ENCODE measurements at regions not wholly inside any gene's neighbourhood (a gene's known extent, or its start where the extent isn't known, plus 50 kb on each side); places are given as distances from the start of the nearest gene placed in this dataset.

DNA sequence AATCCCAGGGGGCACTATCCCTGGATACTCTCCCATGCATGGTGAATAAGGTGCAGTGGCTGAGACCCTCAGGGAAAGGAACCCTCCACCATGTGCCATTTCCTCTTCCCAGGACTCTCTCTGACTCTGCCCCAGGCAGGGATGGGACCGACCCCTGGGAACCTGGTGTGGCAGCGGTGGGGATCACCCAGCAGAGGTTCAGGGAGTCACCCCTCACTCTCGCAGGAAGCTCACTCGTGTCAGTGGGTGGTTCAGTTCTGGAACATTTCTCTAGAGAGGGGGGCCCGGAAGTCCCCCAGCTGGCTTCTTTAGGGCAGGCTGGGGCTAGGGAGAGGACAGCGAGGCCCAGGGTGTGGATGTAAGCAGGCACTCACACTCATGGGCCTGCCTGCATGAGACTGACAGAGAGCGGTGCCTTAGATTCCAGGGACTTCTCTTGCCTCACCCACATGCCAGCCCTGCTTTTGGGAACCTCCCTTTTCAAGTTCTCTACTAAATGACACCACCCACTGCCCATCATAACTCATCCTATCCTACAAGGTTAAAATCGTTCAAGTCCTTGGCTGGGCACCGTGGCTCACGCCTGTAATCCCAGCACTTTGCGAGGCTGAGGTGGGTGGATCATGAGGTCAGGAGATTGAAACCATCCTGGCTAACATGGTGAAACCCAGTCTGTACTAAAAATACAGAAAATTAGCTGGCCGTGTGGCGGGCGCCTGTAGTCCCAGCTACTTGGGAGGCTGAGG is 109.7 kb upstream of the SDK2 start:
- no peak for DNase-seq (ENCODE audit: low read depth in 1 of 2, low spot score in 1 of 2)

DNA sequence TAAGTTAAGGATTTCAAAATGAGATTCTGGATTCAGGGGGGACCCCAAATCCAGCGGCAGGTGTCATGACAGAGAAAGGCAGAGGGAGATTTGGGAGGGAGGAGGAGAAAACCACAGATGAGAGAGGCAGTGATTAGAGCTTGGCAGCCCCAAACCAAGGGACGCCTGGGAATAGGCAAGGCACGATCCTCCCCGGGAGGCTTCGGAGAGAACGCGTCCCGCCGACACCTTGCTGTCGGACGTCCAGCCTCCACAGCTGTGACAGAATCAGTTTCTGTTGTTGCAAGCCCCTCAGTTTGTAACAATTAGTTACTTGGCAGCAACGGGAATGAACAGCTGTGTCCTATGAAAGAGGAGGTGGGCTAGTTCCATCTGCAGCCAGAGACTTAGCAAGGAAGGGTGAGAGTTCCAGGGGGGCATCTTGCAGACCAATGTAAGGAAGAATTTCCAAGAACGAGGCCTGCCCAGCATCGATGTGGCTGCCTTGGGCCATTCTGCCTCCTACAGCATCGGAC is 110.7 kb upstream of the SDK2 start:
- no peak for DNase-seq (ENCODE audit: low read depth in 1 of 2, low spot score in 1 of 2)

DNA sequence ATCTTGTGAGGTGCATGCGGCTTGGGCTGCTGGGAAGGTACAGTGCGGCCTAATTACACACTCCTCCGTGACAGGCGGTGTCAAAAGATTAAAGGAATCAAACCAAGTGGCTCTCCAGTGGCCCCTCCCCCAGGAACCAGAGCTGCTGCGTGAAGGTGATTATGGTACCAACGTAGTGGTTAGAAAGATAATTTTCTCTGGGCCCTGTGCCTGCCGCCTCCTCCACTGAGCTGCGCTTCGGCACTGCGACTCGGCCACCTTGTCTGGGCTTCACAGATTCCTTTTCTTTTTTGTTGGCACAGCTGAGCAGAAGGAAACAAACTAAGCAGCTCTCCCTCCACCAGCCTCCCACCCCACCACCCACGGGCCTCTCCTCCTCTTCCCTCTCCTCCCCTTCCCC is 113.2 kb upstream of the SDK2 start:
- no peak for DNase-seq (ENCODE audit: low read depth in 1 of 2, low spot score in 1 of 2)

DNA sequence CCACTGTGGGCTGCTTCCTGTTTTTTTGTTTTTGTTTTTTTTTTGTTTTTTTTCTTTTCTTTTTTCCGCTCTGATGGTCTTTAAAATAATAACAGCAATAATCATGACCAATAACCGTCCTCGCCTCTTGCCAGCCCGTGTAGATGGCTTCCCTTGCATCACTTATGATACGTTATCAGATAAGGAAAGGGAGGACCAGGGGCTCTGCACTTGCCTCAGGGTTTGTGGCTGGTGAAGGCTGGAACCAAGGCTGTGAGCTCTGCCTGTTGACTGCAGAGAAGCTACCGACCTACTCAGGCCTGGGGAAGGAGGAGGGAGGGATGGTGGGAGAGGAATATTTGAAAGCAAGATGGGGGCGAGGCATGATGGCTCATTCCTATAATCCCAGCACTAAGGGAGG is 114.0 kb upstream of the SDK2 start:
- no peak for DNase-seq (ENCODE audit: low read depth in 1 of 2, low spot score in 1 of 2)

DNA sequence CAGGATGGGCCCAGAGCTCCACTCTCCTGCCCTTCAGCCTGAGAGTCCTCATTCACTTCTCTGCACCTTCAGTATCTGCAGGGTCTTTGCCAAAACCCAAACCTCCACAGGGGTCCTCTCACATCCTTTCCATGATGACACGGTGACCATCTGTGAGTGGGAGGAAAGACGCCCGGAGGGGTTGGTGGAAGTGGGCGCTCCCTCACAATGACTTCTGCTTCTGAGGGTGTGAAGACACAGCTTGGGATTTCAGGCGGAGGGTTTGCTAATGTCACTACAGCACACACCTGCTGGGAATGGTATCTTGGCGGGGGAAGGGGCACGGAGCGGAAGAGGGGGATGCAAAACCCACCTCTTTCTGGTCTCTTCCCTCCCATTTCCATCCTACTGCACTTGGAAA is 115.1 kb upstream of the SDK2 start:
- DNase-seq (ENCODE audit: low read depth in 1 of 2, low spot score in 1 of 2), result no peak

DNA sequence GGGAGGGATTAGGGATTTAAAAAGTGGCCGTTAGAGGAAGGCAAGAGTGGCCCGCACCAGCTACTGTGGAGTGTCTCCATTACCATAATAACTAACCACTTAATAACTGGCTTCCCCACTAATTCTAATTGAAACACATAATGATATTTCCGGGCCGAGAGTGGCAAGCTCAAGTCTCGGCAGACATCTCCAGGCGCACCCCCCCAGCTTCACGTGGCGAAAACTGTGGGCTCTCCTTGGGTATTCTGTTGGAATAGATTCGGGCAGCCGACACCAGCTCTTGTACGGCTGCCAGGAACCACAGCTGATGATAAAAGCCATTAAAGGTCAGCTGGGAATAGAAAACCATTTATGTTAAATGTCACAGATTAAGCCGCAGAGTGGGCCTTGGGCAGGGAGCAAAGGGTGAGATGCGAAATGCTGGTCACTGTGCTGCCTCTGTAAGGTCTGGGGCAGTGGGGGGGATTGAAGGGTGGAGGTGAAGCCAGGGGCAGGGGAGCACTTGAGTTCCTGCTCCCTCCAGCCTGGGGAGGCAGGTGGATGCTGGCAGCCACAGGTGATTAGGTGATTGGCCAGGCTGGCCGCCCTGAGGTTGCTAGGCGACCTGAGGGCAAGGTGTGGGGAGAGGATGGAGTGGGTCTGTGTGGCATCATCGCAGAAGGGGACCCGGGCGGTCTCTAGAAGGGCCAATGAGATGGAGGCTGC is 115.6 kb upstream of the SDK2 start:
- no peak for DNase-seq (ENCODE audit: low read depth in 1 of 2, low spot score in 1 of 2)

DNA sequence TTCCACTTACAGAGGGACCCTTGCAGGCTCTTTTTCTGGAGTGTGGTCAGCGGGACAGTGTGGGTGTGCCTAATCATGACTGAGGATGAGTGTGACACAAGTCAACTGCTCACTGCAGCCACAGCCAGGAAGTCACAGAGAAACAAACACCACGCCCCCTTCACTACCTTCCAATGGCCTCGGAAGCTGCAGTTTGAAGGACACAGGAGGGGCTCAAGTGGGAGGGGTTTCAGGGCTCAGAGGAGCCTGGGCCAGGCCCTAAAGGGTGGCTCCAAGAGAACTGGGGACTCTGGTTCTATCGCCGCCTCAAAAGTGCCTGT is 116.2 kb upstream of the SDK2 start:
- no peak for DNase-seq (ENCODE audit: low read depth in 1 of 2, low spot score in 1 of 2)

DNA sequence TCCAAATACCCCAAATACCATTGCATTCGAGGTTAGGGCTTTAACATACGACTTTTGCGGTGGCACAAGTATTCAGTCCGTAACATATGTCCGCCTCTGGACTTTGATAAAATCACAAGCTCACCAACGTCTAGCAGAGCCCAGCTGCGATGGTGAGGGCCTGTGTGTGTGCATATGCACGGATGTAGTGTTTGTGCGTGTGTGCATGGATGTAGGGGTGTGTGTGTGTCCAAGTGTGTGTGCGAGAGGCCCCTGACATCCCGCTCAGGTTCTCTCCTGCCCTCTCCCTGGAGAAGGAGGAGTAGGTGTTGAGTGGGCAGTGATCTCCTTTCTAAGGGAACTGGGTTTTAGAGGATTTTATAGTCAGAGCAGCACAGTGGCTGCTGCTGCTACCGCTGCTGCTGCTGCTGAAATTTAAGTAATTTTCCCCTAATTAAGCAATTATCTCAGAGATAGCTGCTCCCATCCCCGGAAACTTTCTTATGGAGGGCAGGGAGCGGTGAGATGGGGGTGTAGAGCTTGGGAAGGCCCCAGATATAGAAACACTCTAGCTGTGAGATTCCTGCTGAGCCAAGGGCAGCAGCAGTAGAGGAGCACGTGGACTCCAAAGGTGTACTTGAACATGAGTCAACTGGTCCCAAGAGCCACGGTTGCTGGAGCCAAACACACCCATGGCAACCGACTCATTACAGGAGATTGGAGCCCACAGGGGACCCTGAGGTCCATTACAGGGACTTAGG is 121.7 kb upstream of the SDK2 start:
- no peak for DNase-seq (ENCODE audit: low read depth in 1 of 2, low spot score in 1 of 2)

DNA sequence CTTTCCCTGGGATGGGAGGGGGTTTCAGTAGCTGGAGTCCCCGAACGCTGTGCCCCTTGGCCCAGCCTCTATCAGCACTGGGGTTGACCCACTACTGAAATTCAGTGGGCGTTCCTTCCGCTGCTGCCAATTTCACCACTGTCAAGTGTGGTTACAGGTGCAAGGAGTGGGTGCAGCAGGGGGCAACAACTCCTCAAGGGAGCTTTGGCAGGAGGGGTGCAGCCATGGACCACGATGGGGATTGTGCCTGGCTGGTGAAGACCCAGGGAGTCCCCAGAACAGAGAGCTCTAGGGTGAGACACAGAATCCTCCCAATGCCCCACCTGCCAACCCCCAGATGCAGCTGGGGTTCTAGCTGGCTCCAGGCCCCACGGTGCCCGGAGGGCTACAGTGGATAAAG is 123.5 kb upstream of the SDK2 start:
- no peak for DNase-seq (ENCODE audit: low read depth in 1 of 2, low spot score in 1 of 2)

DNA sequence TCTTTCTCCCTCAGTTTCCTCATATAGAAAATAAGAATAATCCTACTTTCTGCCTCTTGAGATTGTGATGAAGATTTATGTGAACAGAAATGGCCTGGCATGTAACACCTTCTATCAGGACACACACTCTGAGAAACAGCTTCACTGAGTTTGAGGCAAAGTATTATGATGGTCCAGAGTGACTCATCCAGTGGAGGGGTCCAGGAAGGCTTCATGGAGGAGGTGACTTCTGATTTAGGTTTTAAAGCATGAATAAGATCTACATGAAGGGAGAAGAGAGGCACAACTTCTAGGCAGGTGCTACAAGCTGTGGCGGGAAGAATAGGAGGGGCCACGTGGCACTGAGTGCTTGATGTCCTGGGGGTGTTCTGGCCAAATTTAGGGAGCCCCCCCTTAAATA is 124.4 kb upstream of the SDK2 start:
- DNase-seq (ENCODE audit: low read depth in 1 of 2, low spot score in 1 of 2), result no peak

DNA sequence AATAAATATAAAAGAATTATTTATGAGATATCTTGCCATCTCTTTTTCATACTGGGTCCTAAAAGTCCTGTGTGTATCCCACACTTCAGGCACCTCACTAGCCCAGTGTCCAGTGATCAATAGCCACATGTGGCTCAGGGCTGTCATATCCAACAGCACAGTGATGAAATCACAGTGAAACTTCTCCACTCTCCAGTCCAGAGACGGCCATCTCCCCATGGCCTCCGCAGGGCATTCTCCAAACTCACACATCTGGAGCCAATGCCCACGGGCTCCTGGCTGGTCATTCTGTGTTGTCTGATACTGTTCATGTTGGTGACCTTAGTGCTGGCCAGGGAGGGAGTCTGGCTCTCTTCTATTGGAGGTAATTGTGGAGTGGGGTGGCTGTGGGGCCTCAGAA is 125.2 kb upstream of the SDK2 start:
- DNase-seq (ENCODE audit: low read depth in 1 of 2, low spot score in 1 of 2), result no peak

DNA sequence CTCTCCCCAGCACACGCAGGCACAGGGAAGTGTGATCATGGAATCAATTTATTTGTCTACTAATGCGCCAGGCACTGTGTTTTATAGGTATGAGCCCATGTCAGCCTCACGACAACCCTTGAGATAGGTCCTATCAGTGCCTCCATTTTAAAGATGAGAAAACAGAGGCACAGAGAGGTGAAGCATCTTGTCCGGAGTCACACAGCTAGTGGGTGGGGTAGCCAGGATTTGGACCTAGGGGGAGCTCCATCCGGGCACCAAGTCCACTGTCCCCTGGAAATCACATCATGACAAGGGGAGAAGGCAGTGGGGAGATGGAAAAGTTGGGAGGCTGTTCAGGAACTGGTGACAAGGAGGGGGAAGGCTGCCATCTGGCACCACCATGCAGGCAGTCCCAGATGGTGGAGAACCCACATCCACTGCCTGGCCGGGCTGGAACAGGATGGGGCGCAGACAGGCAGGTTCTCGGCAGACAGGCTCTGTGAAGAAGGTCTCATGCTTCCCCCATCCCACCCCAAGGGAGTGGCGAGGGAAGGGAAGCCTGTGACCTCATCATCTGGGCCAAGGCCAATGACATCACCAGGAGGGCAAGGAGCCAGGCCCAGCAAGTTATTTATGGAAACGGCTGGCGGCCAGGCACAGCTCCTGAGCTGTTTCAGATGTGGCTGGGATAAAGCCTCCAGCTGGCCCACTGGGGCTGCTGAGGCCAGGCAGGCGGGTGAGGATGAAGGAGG is 126.0 kb upstream of the SDK2 start:
- no peak for DNase-seq (ENCODE audit: low read depth in 1 of 2, low spot score in 1 of 2)

DNA sequence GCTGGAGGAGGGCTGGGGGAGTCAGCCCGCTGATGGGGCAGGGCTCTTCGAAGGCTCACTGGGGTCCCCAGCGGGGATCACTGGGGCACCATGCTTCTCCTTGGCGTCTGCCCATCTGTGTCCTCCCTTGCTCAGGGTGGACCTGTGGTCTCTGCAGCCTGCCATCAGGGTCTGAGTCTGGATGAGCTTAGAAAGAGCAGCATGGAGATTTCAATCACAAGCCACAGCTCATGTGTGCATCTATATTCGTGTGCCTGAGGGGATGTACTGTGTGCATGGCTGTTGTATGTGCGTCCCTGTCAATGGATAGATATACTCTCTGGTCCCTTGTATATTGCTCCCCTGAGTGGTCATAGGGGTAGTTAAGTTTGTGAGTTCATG is 126.6 kb upstream of the SDK2 start:
- no peak for DNase-seq (ENCODE audit: low read depth in 1 of 2, low spot score in 1 of 2)

DNA sequence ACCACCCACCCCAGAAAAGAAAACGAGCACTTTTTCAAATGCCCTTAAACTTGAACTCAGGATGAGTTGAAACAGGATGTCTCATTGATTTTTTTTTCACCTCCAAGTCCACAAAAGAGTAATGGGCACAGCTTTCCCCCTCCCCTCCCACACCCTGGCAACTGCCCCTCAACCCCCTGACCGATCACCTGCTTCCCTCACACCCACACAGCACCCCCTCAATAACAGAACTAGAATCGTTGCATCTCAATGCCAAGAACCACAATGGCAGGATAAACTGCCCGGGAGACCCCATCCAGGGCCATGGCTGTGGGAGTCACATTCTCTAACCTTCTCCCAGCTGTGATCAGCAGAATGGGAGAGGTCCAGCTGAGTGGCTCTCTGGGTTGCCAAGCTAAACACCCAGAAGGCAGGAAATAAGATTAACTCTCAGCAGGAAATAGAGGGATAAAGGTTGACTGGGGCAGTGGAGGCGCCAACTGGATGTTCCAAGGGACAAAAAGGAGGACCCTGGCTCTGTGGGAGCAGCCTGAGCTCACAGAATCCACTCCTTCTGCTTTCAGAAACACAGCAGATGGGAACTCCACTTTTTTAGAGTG is 128.0 kb upstream of the SDK2 start:
- no peak for DNase-seq (ENCODE audit: low read depth in 1 of 2, low spot score in 1 of 2)

DNA sequence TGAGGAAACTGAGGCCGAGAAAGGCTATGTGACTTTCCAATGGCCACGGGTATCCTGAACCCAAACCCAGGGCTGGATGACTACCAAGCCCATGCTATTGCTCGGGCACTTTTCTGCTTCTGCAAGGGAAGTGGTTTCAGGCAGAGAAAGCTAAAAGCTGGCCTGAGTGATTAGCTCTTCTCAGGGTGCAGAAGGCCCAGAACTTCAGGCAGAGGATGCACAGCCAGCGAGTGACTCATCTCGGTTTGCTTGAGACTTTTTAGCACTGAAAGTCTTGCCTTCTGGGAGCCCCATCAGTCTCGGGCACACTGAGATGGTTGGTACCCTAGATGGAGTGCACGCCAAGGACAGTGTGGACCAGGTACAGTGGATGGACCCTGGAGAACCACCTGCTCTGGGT is 129.5 kb upstream of the SDK2 start:
- no peak for DNase-seq (ENCODE audit: low read depth in 1 of 2, low spot score in 1 of 2)

DNA sequence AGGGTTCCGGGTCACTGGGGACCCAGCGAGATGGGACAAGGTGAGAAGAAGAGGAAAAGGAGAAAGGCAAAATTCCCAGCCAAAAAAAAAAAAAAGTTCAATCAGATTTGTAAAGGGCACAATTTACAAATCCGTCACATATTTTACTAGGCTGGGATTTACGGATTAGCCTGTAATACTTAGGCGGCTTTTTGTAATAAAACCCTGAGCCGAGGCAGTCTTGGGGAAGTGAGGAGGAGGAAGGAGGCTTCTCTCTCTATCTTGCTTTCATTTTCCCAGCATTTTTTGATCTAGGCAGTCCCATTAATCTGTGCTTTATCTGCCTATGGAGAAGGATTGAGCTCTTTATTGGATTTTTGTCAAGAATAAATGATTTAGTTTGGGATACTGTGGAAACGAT is 130.6 kb upstream of the SDK2 start:
- DNase-seq (ENCODE audit: low read depth in 1 of 2, low spot score in 1 of 2), result no peak

DNA sequence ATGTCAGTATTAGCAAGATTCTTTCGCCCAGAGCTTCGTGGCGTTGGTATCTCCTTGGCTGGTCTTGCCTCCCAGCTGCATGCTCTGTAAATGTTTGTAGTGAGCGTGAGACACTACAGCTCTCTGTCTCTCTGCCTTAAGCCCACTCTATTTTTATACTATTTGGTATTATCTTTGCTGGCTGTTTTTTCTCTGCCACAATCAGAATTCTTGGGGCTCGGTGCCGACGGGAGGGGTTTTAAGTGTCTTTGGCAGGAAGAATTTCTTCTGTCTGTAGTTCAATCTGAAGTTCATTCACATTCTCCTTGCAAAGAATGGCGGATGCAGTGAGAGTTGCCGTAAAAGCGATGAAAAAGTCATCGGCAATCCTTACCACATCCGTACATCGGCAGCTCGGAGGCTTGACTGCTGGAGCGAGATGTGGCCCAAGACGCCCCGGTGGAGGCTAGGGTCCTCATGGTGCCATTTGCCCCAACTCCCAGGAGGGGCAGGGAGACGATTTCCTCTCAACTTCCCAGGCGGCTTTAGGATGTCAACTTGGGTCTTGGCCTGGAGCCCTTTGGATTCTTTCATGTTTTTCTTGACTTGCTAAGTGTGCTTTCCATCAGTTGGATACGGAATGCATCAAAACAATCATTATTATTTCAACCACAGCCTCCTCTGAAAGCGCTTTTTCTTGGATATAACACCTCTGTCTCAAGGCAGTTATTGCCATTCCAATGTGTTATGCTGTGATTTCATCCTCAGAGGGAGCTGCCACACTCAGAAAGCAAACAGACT is 132.3 kb upstream of the SDK2 start:
- no peak for DNase-seq (ENCODE audit: low read depth in 1 of 2, low spot score in 1 of 2)

DNA sequence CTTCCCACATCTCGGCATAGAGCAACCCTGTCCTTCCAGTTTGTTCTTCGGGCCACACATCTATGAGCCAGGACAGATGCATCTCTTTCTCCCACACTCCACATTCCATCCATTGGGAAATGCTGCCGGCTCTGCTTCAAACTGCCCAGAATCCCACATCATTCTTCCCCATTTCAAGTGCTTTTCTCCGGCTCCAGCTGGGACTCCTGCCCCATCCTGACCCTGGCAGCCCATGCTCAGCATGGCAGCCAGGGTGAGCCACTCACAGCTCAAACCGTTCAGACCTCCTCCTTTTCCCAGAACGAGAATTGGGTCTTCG is 132.8 kb upstream of the SDK2 start:
- no peak for DNase-seq (ENCODE audit: low read depth in 1 of 2, low spot score in 1 of 2)

DNA sequence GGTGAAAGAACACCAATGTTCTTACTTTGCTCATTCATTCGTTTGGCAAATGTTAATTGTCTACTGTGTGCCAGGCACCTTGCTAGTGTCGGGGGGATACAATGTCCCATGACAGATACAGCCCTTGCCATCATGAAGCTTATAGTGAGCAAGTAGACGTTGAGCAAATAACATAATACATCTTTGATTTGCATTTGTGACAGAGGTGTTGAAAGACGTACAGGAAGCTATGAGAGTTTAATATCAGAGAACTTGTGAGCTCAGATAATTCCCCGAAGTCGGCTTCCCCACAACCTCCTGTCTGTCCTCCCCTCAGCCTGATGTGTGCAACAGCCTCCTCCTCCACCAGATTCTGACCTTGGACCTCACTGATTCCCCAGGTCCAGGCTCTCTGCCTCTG is 138.0 kb upstream of the SDK2 start:
- no peak for DNase-seq (ENCODE audit: low read depth in 1 of 2, low spot score in 1 of 2)

DNA sequence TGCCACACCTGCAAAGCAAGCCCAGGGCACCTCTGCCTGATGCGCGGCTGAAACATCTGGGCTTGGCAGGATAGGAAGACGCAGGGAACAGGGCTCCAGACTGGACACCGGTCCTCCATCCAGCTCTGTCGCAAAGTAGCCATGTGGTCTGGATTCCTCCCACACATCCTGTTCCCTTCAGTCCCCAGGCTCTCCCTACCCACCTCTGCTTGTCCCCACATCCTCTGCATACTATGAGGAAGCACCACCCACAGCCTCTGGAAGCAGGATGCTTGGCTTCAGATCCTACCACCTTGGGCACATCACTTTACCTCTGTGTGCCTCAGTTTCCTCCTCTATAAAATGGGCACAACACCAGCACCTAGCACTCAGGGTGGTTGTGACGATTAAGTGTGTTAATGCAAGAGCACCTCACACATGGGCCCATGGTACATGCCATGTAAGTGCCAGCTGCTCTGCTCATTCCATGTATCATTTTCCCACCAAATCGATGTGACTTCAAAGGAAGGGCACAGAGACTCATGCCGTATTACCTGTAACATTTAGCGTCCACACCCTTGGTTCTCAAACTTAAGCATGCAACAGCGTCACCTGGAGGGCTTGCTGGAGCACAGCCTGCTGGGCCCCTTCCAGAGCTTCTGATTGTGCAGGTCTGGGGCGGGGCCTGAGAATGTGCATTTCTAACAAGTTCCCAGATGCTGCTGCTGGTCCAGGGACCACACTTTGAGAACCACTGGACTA is 138.6 kb upstream of the SDK2 start:
- DNase-seq (ENCODE audit: low read depth in 1 of 2, low spot score in 1 of 2), result no peak

All from activated CD4-positive, alpha-beta T cell treated with anti-CD3 and anti-CD28 coated beads, Interleukin-2, amount 50 U/mL, for 24 hours (primary cell).